Esophagus squamous epithelium (tissue), 4 donors: ENCODE measurements at regions not wholly inside any gene's neighbourhood (a gene's known extent, or its start where the extent isn't known, plus 50 kb on each side); places are given as distances from the start of the nearest gene placed in this dataset.

ENCODE experiments used
- CTCF ChIP-seq, 6 experiments: fragments of 450-650 bp in 4 of 6; fragments of 200-600 bp in 2 of 6; sonication (generic) in 2 of 6; IDR thresholded peaks; one replicate each; pipeline ENCODE4 v1.5.1; 2016 to 2019; ENCODE audit warnings: antibody characterized with exemption in 6 of 6, mild to moderate bottlenecking in 4 of 6, moderate library complexity in 4 of 6
- POLR2A ChIP-seq, 4 donors: fragments of 450-650 bp; IDR thresholded peaks; one replicate each; pipeline ENCODE4 v1.6.1; 2017; ENCODE audit warnings: antibody characterized with exemption in 4 of 4, mild to moderate bottlenecking in 4 of 4, moderate library complexity in 3 of 4

DNA sequence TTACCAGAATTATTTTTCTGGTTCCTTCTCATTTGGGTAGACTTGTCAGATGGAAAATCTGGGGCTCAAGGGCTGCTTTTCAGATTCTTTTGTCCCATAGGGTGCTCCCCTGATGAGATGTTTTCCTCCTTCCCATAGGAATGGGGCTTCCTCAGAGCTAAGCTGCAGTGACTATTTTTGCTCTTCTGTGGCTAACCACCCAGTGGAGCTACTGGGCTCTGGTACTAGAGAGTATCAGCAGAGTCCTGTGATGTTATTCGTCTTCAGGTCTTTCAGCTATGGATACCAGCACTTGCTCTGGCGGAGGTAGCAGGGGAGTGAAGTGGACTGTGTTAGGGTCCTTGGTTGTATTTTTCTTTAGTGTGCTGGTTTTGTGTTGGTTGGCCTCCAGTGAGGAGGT is 716.1 kb upstream of the LMO3 start:
- no peak for TF ChIP-seq CTCF (IDR thresholded peaks at IDR 0.05)
- no peak for TF ChIP-seq POLR2A (IDR thresholded peaks at IDR 0.05)
